ENCODE measurements at regions not wholly inside any gene's neighbourhood (a gene's known extent, or its start where the extent isn't known, plus 50 kb on each side); places are given as distances from the start of the nearest gene placed in this dataset.

GRCh38 chr3:82790307-82791097 lies 1029.1 kb upstream of the GBE1 start:
- ChIA-PET POLR2A (no interaction called here), CTCF (no interaction called here)
- Mint-ChIP-seq H3K9me3 (ENCODE audit: insufficient read depth) (peaks cover 6% of the 10 kb centered on the region), H3K4me1 (ENCODE audit: low read depth) (no peaks in the 10 kb centered on the region), H3K27ac (no peak overlapping the region), H3K4me3 (no peak overlapping the region), H3K27me3 (ENCODE audit: low read depth) (no peaks in the 10 kb centered on the region), H3K36me3 (ENCODE audit: low read depth) (no peaks in the 10 kb centered on the region)
- DNase-seq (no peak), ATAC-seq (no peak)

DNA sequence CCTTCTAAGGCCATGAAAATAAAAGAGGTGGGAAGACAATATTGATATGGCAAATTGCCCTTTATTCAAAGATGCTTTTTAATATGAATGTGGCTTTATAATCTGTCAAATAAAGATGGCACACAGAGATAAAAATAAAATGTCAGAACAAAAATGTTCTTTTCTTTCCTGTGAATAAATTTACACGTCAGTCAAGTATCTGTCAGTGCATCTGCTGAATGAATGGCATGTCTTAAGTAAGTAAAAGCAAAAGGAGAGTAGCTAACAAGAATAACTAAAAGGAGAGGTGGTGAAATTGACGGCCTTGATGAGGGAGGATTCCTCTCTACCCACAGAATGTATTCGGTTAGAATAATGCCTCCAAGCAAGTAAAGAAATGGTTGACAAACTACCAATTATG lies 1021.7 kb upstream of the GBE1 start:
- H3K36me3 Mint-ChIP-seq (ENCODE audit: low read depth): no peaks in the 10 kb centered on the region
- ATAC-seq (no peak), DNase-seq (no peak)
- no peaks in the 10 kb centered on the region for H3K4me1 Mint-ChIP-seq (ENCODE audit: low read depth)
- ChIA-PET CTCF (no interaction called here), POLR2A (no interaction called here)
- H3K9me3 Mint-ChIP-seq (ENCODE audit: insufficient read depth): no peaks in the 10 kb centered on the region
- no peak overlapping the region for H3K27ac Mint-ChIP-seq
- no peaks in the 10 kb centered on the region for H3K27me3 Mint-ChIP-seq (ENCODE audit: low read depth)
- no peak overlapping the region for H3K4me3 Mint-ChIP-seq

GRCh38 chr3:82773207-82773606 lies 1011.8 kb upstream of the GBE1 start:
- DNase-seq: no peak
- H3K4me1 Mint-ChIP-seq (ENCODE audit: low read depth): no peaks in the 10 kb centered on the region
- H3K9me3 Mint-ChIP-seq (ENCODE audit: insufficient read depth): peaks cover 23% of the 10 kb centered on the region
- H3K36me3 Mint-ChIP-seq (ENCODE audit: low read depth): no peaks in the 10 kb centered on the region
- ATAC-seq: no peak
- no peak overlapping the region for H3K27ac Mint-ChIP-seq
- CTCF ChIA-PET: no interaction called here
- POLR2A ChIA-PET: interaction anchor here (0.7 kb wide), 1 partner anchor 118 kb away, joined by 3 read pairs; no protein-coding TSS in a partner anchor
- H3K4me3 Mint-ChIP-seq: no peak overlapping the region
- H3K27me3 Mint-ChIP-seq (ENCODE audit: low read depth): no peaks in the 10 kb centered on the region

- DNase-seq: no peak
- ChIA-PET CTCF (no interaction called here), POLR2A (no interaction called here)
- Mint-ChIP-seq H3K27me3 (ENCODE audit: low read depth) (no peaks in the 10 kb centered on the region), H3K9me3 (ENCODE audit: insufficient read depth) (peaks cover 5% of the 10 kb centered on the region), H3K4me1 (ENCODE audit: low read depth) (no peaks in the 10 kb centered on the region), H3K27ac (no peak overlapping the region), H3K4me3 (no peak overlapping the region), H3K36me3 (ENCODE audit: low read depth) (no peaks in the 10 kb centered on the region)
- no peak for ATAC-seq
Observed at GRCh38 chr3:82764521-82764920, 1003.1 kb upstream of the GBE1 start.

DNA sequence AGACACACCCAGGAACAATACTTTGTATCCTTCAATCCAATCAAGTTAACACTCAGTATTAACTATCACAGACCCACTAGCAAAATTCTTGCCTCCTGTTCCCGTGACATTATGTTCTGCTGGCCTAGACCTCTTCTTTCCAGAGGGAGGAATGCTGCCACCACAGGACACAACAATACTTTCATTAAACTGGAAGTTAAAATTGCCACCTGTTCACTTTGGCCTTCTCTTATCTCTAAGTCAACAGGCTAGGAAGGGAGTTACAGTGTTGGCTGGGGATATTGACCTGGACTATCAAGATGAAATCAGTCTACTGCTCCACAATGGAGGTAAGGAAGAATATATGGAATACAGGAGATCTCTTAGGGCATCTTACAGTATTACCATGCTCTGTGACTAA lies 1000.4 kb upstream of the GBE1 start:
- DNase-seq: no peak
- CTCF ChIA-PET: no interaction called here
- no peaks in the 10 kb centered on the region for H3K36me3 Mint-ChIP-seq (ENCODE audit: low read depth)
- H3K4me3 Mint-ChIP-seq: no peak overlapping the region
- no peak overlapping the region for H3K27ac Mint-ChIP-seq
- H3K4me1 Mint-ChIP-seq (ENCODE audit: low read depth): no peaks in the 10 kb centered on the region
- POLR2A ChIA-PET: no interaction called here
- H3K27me3 Mint-ChIP-seq (ENCODE audit: low read depth): no peaks in the 10 kb centered on the region
- ATAC-seq: no peak
- H3K9me3 Mint-ChIP-seq (ENCODE audit: insufficient read depth): peaks cover 5% of the 10 kb centered on the region

DNA sequence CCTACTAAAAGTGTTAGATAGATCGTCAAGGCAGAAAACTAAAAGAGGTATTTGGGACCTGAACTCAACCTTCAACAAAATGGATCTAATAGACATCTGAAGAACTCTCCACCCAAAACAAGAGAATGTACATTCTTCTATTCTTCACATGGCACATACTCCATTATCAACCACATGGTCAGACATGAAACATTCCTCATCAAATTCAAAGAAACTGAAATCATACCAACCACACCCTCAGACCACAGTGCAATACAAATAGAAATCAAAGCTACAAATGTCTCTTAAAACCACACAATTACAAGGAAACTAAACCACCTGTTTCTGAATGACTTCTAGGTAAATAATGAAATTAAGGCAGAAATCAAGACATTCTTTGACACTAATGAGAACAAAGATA lies 984.1 kb upstream of the GBE1 start:
- H3K27me3 Mint-ChIP-seq (ENCODE audit: low read depth): no peaks in the 10 kb centered on the region
- POLR2A ChIA-PET: no interaction called here
- H3K4me1 Mint-ChIP-seq (ENCODE audit: low read depth): peaks cover 1% of the 10 kb centered on the region
- H3K4me3 Mint-ChIP-seq: no peak overlapping the region
- ATAC-seq: no peak
- H3K9me3 Mint-ChIP-seq (ENCODE audit: insufficient read depth): no peaks in the 10 kb centered on the region
- H3K36me3 Mint-ChIP-seq (ENCODE audit: low read depth): no peaks in the 10 kb centered on the region
- H3K27ac Mint-ChIP-seq: no peak overlapping the region
- CTCF ChIA-PET: no interaction called here
- DNase-seq: no peak

DNA sequence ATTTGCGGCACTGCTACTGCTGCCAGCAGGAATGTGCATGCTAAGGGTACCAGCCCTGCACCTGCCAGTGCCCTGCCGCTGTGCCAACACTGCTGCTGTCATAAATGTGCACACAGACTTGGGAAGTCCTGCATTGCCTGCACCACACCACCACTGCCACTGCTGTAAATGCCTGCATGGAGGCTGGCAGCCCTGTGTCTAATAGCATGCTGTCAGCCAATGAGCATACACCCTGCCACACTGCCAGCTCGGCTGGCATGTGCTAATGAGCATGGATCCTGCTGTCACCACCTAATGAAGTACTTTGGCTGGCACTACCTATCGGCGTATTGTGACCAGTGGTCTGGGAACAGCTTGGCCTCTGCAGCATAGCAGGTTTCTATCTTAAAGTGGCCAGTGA lies 981.8 kb upstream of the GBE1 start:
- ChIA-PET POLR2A (no interaction called here), CTCF (no interaction called here)
- Mint-ChIP-seq H3K4me1 (ENCODE audit: low read depth) (peaks cover 1% of the 10 kb centered on the region), H3K27me3 (ENCODE audit: low read depth) (no peaks in the 10 kb centered on the region), H3K36me3 (ENCODE audit: low read depth) (no peaks in the 10 kb centered on the region), H3K4me3 (no peak overlapping the region), H3K27ac (no peak overlapping the region), H3K9me3 (ENCODE audit: insufficient read depth) (no peaks in the 10 kb centered on the region)
- ATAC-seq (no peak), DNase-seq (no peak)

- peaks cover 1% of the 10 kb centered on the region for H3K4me1 Mint-ChIP-seq (ENCODE audit: low read depth)
- CTCF ChIA-PET: no interaction called here
- no peak overlapping the region for H3K4me3 Mint-ChIP-seq
- POLR2A ChIA-PET: no interaction called here
- no peak overlapping the region for H3K27ac Mint-ChIP-seq
- H3K36me3 Mint-ChIP-seq (ENCODE audit: low read depth): no peaks in the 10 kb centered on the region
- no peaks in the 10 kb centered on the region for H3K27me3 Mint-ChIP-seq (ENCODE audit: low read depth)
- H3K9me3 Mint-ChIP-seq (ENCODE audit: insufficient read depth): no peaks in the 10 kb centered on the region
- DNase-seq (no peak), ATAC-seq (no peak)
Observed at GRCh38 chr3:82741346-82741745, 979.9 kb upstream of the GBE1 start.

- no peak for ATAC-seq
- ChIA-PET POLR2A (no interaction called here), CTCF (no interaction called here)
- Mint-ChIP-seq H3K9me3 (ENCODE audit: insufficient read depth) (no peaks in the 10 kb centered on the region), H3K27ac (no peak overlapping the region), H3K4me1 (ENCODE audit: low read depth) (no peaks in the 10 kb centered on the region), H3K27me3 (ENCODE audit: low read depth) (no peaks in the 10 kb centered on the region), H3K4me3 (no peak overlapping the region), H3K36me3 (ENCODE audit: low read depth) (no peaks in the 10 kb centered on the region)
- DNase-seq: no peak
Observed at GRCh38 chr3:82739390-82739789, 977.9 kb upstream of the GBE1 start.

DNA sequence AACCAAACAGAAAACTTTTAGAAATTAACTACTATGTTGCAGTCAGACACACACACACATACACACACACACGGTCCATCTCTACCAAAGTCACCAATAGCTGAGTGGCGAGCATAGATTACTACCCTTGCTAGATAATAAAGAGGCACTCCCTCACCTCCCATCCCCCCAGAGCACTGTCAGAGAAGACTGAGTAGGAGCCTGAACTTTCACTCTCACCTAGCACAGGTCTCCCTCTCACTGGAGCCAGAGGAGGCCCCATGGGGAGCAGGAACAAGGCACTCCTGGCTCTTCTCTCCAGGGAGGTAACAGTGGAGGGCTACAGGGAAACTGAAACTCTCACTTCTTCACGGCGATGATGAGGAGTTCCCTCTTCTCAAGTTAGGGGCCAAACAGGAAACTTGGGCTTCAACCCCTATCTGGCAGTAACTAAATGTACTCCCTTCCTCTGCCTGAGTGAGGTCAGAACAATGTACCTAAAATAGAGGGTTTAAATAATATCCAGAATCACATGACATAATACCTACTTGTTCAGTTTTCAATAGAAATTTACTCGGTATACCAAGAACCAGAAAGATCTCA lies 975.3 kb upstream of the GBE1 start:
- Mint-ChIP-seq H3K9me3 (ENCODE audit: insufficient read depth) (no peaks in the 10 kb centered on the region), H3K4me3 (no peak overlapping the region), H3K36me3 (ENCODE audit: low read depth) (no peaks in the 10 kb centered on the region), H3K4me1 (ENCODE audit: low read depth) (no peaks in the 10 kb centered on the region), H3K27ac (no peak overlapping the region), H3K27me3 (ENCODE audit: low read depth) (no peaks in the 10 kb centered on the region)
- no peak for DNase-seq
- POLR2A ChIA-PET: no interaction called here
- CTCF ChIA-PET: no interaction called here
- no peak for ATAC-seq

- ATAC-seq (no peak), DNase-seq (no peak)
- H3K27me3 Mint-ChIP-seq (ENCODE audit: low read depth): no peaks in the 10 kb centered on the region
- CTCF ChIA-PET: no interaction called here
- no peaks in the 10 kb centered on the region for H3K4me1 Mint-ChIP-seq (ENCODE audit: low read depth)
- H3K4me3 Mint-ChIP-seq: no peak overlapping the region
- POLR2A ChIA-PET: no interaction called here
- no peak overlapping the region for H3K27ac Mint-ChIP-seq
- peaks cover 11% of the 10 kb centered on the region for H3K9me3 Mint-ChIP-seq (ENCODE audit: insufficient read depth)
- no peaks in the 10 kb centered on the region for H3K36me3 Mint-ChIP-seq (ENCODE audit: low read depth)
Observed at GRCh38 chr3:82715091-82715856, 953.8 kb upstream of the GBE1 start.

- POLR2A ChIA-PET: no interaction called here
- no peak for ATAC-seq
Observed at GRCh38 chr3:82707035-82707434, 945.6 kb upstream of the GBE1 start.

More at GRCh38 chr3:82707035-82707434, 945.6 kb upstream of the GBE1 start:
- Mint-ChIP-seq H3K4me3 (no peak overlapping the region), H3K4me1 (ENCODE audit: low read depth) (no peaks in the 10 kb centered on the region), H3K27me3 (ENCODE audit: low read depth) (no peaks in the 10 kb centered on the region), H3K27ac (no peak overlapping the region), H3K36me3 (ENCODE audit: low read depth) (no peaks in the 10 kb centered on the region), H3K9me3 (ENCODE audit: insufficient read depth) (peaks cover 10% of the 10 kb centered on the region)
- DNase-seq: no peak
- CTCF ChIA-PET: no interaction called here

All from activated CD8-positive, alpha-beta T cell treated with anti-CD3 and anti-CD28 coated beads, Interleukin-2, amount 10 ng/mL, durations not matched to agents 7 days and 5 days (primary cell).